22Rv1 (cell line): ENCODE measurements at regions not wholly inside any gene's neighbourhood (a gene's known extent, or its start where the extent isn't known, plus 50 kb on each side); places are given as distances from the start of the nearest gene placed in this dataset.

Experiments
- ZFX ChIP-seq: fragments of 450-650 bp; IDR thresholded peaks from 2 replicates; pipeline ENCODE4 v1.6.1; 2017; ENCODE audit warnings: antibody characterized with exemption, borderline replicate concordance
- TF ChIP-seq, protein P1 (sequence below): fragments of 450-650 bp; IDR thresholded peaks from 2 replicates; pipeline ENCODE4 v1.5.1; 2017; ENCODE audit warnings: mild to moderate bottlenecking

DNA sequence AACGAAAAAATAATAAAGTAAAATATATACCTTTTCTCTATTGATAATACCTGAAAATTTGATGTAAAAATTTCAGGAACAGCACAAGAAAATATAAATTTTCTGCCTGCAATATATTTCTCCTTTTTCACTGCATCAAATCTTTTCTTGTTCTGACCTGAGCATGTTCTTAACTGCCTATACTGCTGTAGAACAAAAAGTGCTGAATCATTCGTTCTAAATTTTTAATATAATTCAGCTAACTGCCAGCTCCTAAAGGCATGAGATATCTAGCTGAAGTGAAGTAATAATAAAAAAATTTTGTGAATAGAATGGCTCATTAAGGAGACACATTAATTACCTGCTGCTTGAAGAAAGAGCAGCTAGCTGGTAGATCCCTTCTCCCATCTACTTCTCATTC, 188.6 kb upstream of the FKBP1C start:
- TF ChIP-seq, protein P1, sequence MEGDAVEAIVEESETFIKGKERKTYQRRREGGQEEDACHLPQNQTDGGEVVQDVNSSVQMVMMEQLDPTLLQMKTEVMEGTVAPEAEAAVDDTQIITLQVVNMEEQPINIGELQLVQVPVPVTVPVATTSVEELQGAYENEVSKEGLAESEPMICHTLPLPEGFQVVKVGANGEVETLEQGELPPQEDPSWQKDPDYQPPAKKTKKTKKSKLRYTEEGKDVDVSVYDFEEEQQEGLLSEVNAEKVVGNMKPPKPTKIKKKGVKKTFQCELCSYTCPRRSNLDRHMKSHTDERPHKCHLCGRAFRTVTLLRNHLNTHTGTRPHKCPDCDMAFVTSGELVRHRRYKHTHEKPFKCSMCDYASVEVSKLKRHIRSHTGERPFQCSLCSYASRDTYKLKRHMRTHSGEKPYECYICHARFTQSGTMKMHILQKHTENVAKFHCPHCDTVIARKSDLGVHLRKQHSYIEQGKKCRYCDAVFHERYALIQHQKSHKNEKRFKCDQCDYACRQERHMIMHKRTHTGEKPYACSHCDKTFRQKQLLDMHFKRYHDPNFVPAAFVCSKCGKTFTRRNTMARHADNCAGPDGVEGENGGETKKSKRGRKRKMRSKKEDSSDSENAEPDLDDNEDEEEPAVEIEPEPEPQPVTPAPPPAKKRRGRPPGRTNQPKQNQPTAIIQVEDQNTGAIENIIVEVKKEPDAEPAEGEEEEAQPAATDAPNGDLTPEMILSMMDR: no peak
- TF ChIP-seq ZFX: no peak
